B cell (primary cell): ENCODE measurements at regions not wholly inside any gene's neighbourhood (a gene's known extent, or its start where the extent isn't known, plus 50 kb on each side); places are given as distances from the start of the nearest gene placed in this dataset.

ENCODE experiments used
- ATAC-seq: fragments of 200-7000 bp; cut with Tn5 transposase; one replicate; pipeline ENCODE4 v1.10.0; 2021; ENCODE audit warnings: low read depth, mild to moderate bottlenecking, moderate number of reproducible peaks, moderate library complexity
- CTCF ChIA-PET: fragments of 350-600 bp; sonication (Branson Sonifier 250); formaldehyde crosslinking; loops from one replicate; lab custom pipeline; 2021; ENCODE audit warnings: antibody characterized with exemption, inconsistent platforms; lab: Charles Lee
- POLR2A ChIA-PET: fragments of 350-600 bp; sonication (Branson Sonifier 250); formaldehyde crosslinking; loops from one replicate; lab custom pipeline; 2021; ENCODE audit warnings: antibody characterized with exemption; lab: Charles Lee
- DNase-seq: peaks from one replicate; pipeline ENCODE4 v3.0.0; 2013
- H2AFZ ChIP-seq: 2 replicates; pipeline ENCODE4 v1.6.1; 2012; ENCODE audit warnings: mild to moderate bottlenecking, low read depth, low read length; ENCODE audit not compliant: insufficient read depth, poor library complexity, severe bottlenecking
- H3K27ac ChIP-seq, 2 donors: 1 replicate in 1 of 2; 2 replicates in 1 of 2; pipeline ENCODE4 v1.5.1; 2012 to 2013; ENCODE audit warnings: low read length in 2 of 2, mild to moderate bottlenecking in 2 of 2, moderate library complexity in 1 of 2
- H3K27me3 ChIP-seq, 4 experiments: fragments of 200-600 bp in 1 of 4; sonication (generic) in 1 of 4; replicated peaks in 1 of 4; 1 replicate in 2 of 4; 2 replicates in 2 of 4; pipeline versions ENCODE4 v1.6.1 to v1.7.0; 2013 to 2016; ENCODE audit warnings: low read length in 3 of 4, mild to moderate bottlenecking in 2 of 4, mixed read lengths in 1 of 4, moderate library complexity in 1 of 4; ENCODE audit not compliant: insufficient read depth in 4 of 4, control insufficient read depth in 3 of 4; ENCODE audit errors: control extremely low read depth in 1 of 4
- H3K36me3 ChIP-seq, 2 experiments: replicated peaks in 1 of 2; 1 replicate in 1 of 2; 2 replicates in 1 of 2; pipeline versions ENCODE4 v1.6.1 to v1.7.1; 2013; ENCODE audit warnings: low read length in 1 of 2; ENCODE audit not compliant: insufficient read depth in 2 of 2, control insufficient read depth in 1 of 2; ENCODE audit errors: control extremely low read depth in 1 of 2, extremely low read depth in 1 of 2
- H3K4me1 ChIP-seq, 2 donors: fragments of 200-600 bp in 1 of 2; sonication (generic) in 1 of 2; 1 replicate in 1 of 2; 2 replicates in 1 of 2; pipeline versions ENCODE4 v1.5.1 to v1.6.1; 2013 to 2017; ENCODE audit warnings: low read length in 2 of 2; ENCODE audit not compliant: control insufficient read depth in 2 of 2, insufficient read depth in 2 of 2
- H3K4me2 ChIP-seq: replicated peaks from 2 replicates; pipeline ENCODE3; 2012; ENCODE audit warnings: mild to moderate bottlenecking, low read depth, low read length; ENCODE audit not compliant: poor library complexity, severe bottlenecking
- H3K4me3 ChIP-seq, 5 experiments: fragments of 200-600 bp in 1 of 5; sonication (generic) in 1 of 5; 1 replicate in 3 of 5; 2 replicates in 2 of 5; pipeline versions ENCODE4 v1.5.1 to v1.7.0; 2011 to 2016; ENCODE audit warnings: low read length in 4 of 5, mild to moderate bottlenecking in 4 of 5, low read depth in 2 of 5, control low read depth in 1 of 5, moderate library complexity in 1 of 5; ENCODE audit not compliant: insufficient read depth in 1 of 5; ENCODE audit errors: control extremely low read depth in 1 of 5, extremely low read depth in 1 of 5
- H3K79me2 ChIP-seq: fragments of 200-600 bp; sonication (generic); one replicate; pipeline ENCODE4 v1.6.0; 2016; ENCODE audit warnings: low read length; ENCODE audit not compliant: control insufficient read depth, insufficient read depth
- H3K9ac ChIP-seq: fragments of 200-600 bp; sonication (generic); 2 replicates; pipeline ENCODE4 v1.6.1; 2017; ENCODE audit warnings: mild to moderate bottlenecking, low read length, moderate library complexity
- H3K9me3 ChIP-seq, 3 donors: one replicate each; pipeline versions ENCODE4 v1.6.1 to v1.7.1; 2013; ENCODE audit warnings: low read length in 2 of 3; ENCODE audit not compliant: control insufficient read depth in 2 of 3, insufficient read depth in 1 of 3; ENCODE audit errors: control extremely low read depth in 1 of 3
- H4K20me1 ChIP-seq: 2 replicates; pipeline ENCODE4 v1.6.0; 2012; ENCODE audit warnings: mild to moderate bottlenecking, low read length; ENCODE audit not compliant: insufficient read depth, control insufficient read depth, poor library complexity, severe bottlenecking
- H3K27ac Mint-ChIP-seq: one replicate; pipeline ENCODE4 v1.8.0; 2021; ENCODE audit warnings: mixed read lengths
- H3K27me3 Mint-ChIP-seq: one replicate; pipeline ENCODE4 v1.8.0; 2021; ENCODE audit warnings: mixed read lengths
- H3K4me1 Mint-ChIP-seq: one replicate; pipeline ENCODE4 v1.8.0; 2021; ENCODE audit warnings: mixed read lengths
- H3K4me3 Mint-ChIP-seq: one replicate; pipeline ENCODE4 v1.8.0; 2021; ENCODE audit warnings: mixed read lengths
- H3K9me3 Mint-ChIP-seq: one replicate; pipeline ENCODE4 v1.8.0; 2022; ENCODE audit warnings: mixed read lengths; ENCODE audit not compliant: insufficient read depth
- CTCF ChIP-seq: fragments of 200-600 bp; IDR thresholded peaks from one replicate; pipeline ENCODE4 v1.8.0; 2022; ENCODE audit warnings: antibody characterized with exemption, mild to moderate bottlenecking
- EZH2 ChIP-seq: IDR thresholded peaks from 2 replicates; pipeline ENCODE4 v1.6.1; 2012; ENCODE audit warnings: borderline replicate concordance, low read depth, mild to moderate bottlenecking, moderate library complexity, low read length; ENCODE audit not compliant: insufficient read depth, poor library complexity, severe bottlenecking
- WGBS: methylation state at CpG from one replicate; pipeline ENCODE4 v1.1.5; 2013; ENCODE audit warnings: missing lambda C conversion rate; ENCODE audit not compliant: insufficient coverage; 5-methylcytosine and 5-hydroxymethylcytosine counted together
- intact Hi-C: fragments of 100-400 bp; cut with micrococcal nuclease; formaldehyde crosslinking; loops from one replicate; pipeline ENCODE4 v1.10.0; 2022

DNA sequence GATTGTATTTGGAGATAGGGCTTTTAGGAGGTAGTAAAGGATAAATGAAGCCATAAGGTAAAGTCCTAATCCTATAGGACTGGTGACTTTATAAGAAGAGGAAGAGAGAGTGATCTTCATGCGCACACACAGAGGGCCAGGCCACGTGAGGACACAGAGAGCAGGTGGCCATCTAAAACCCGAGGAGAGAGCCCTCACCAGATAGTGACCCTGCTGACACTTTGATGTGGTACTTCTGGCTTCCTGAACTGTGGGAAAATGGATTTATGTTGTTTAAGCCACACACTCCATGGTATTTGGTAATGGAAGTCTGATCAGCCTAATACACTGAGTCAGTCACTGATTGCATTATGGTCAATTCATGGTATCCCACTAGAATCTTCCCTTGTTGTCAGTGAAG, 164.9 kb upstream of the TAPT1 start:
- Histone ChIP-seq H3K79me2 (no peaks in the 10 kb centered on the region), H3K4me2 (no peak overlapping the region), H3K9ac (no peak overlapping the region), H3K4me3 (no peak overlapping the region), H4K20me1 (no peaks in the 10 kb centered on the region), H3K9me3 (peaks cover 0 to 4% (median 1%) of the 10 kb centered on the region in 3 donors), H3K27me3 (peaks cover 0 to 5% (median 0%) of the 10 kb centered on the region in 4 experiments), H3K4me1 (no peaks in the 10 kb centered on the region), H3K36me3 (no peaks in the 10 kb centered on the region), H2AFZ (no peak overlapping the region), H3K27ac (no peak overlapping the region)
- no peak for ATAC-seq
- Mint-ChIP-seq H3K27ac (no peak overlapping the region), H3K4me1 (no peaks in the 10 kb centered on the region), H3K9me3 (peaks cover 5% of the 10 kb centered on the region), H3K27me3 (peaks cover 4% of the 10 kb centered on the region), H3K4me3 (no peak overlapping the region)
- TF ChIP-seq EZH2 (no peak), CTCF (no peak)
- DNase-seq, result no peak
- ChIA-PET POLR2A (no interaction called here), CTCF (no interaction called here)
- intact Hi-C loops, result no loop called here
- WGBS, result 73% methylated on average over 3 of the region's 3 CpGs

DNA sequence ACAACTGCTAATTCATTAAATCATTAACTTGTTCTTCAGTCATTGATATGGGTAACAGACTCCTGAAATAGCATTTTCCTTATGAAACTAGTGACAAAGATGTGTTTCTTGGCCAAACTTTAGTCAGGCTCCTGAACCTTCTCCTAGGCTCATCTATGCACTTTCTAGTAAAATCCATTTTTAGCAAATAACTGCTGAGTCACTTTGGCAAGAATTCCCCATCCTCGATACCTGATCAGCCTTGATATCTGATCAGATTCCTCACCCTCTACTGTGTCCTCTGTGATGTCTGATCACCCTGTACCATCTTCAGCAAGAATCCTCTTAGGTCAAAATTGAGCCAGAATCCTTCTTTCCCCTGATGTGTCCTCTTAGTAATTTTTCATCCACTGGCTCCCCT, 161.2 kb upstream of the TAPT1 start:
- TF ChIP-seq EZH2, result no peak
- TF ChIP-seq CTCF, result no peak
- intact Hi-C loops, result no loop called here
- Histone ChIP-seq H3K9ac (no peak overlapping the region), H3K4me2 (no peak overlapping the region), H3K4me3 (no peak overlapping the region), H4K20me1 (no peaks in the 10 kb centered on the region), H3K4me1 (no peaks in the 10 kb centered on the region), H2AFZ (no peak overlapping the region), H3K27ac (no peak overlapping the region), H3K79me2 (no peaks in the 10 kb centered on the region), H3K36me3 (no peaks in the 10 kb centered on the region), H3K27me3 (peaks cover 0 to 5% (median 0%) of the 10 kb centered on the region in 4 experiments), H3K9me3 (no peaks in the 10 kb centered on the region)
- 79% methylated on average over 1 of the region's 1 CpG for WGBS
- Mint-ChIP-seq H3K27ac (no peak overlapping the region), H3K27me3 (peaks cover 4% of the 10 kb centered on the region), H3K9me3 (no peaks in the 10 kb centered on the region), H3K4me3 (no peak overlapping the region), H3K4me1 (no peaks in the 10 kb centered on the region)
- ChIA-PET CTCF (no interaction called here), POLR2A (no interaction called here)
- ATAC-seq (no peak), DNase-seq (no peak)
